Lung (tissue), 11 donors: ENCODE measurements at regions not wholly inside any gene's neighbourhood (a gene's known extent, or its start where the extent isn't known, plus 50 kb on each side); places are given as distances from the start of the nearest gene placed in this dataset.

Experiments used
- ATAC-seq: fragments of 200-7000 bp; cut with Tn5 transposase; one replicate; pipeline ENCODE4 v1.9.1; 2020; ENCODE audit warnings: moderate number of reproducible peaks; ENCODE audit not compliant: insufficient read depth, low FRiP score
- DNase-seq, 3 donors: peaks; one replicate each; pipeline ENCODE4 v3.0.0-alpha.2; 2013 to 2017
- H3K27ac ChIP-seq, 2 donors: one replicate each; pipeline ENCODE4 v1.5.1; 2013; ENCODE audit warnings: mild to moderate bottlenecking in 2 of 2, moderate library complexity in 2 of 2, control low read depth in 1 of 2, inconsistent platforms in 1 of 2, low read depth in 1 of 2, low read length in 1 of 2
- H3K27me3 ChIP-seq, 3 donors: one replicate each; pipeline ENCODE4 v1.5.1; 2013; ENCODE audit warnings: low read length in 2 of 3; ENCODE audit not compliant: control insufficient read depth in 3 of 3, insufficient read depth in 3 of 3
- H3K36me3 ChIP-seq, 4 donors: one replicate each; pipeline ENCODE4 v1.5.1; 2013; ENCODE audit warnings: low read length in 4 of 4, mild to moderate bottlenecking in 1 of 4, moderate library complexity in 1 of 4; ENCODE audit not compliant: control insufficient read depth in 4 of 4, insufficient read depth in 4 of 4
- H3K4me1 ChIP-seq, 5 donors: one replicate each; pipeline ENCODE4 v1.5.1; 2013; ENCODE audit warnings: low read length in 5 of 5, mild to moderate bottlenecking in 2 of 5, moderate library complexity in 1 of 5; ENCODE audit not compliant: control insufficient read depth in 5 of 5, insufficient read depth in 5 of 5
- H3K4me3 ChIP-seq: one replicate; pipeline ENCODE4 v1.5.1; 2013; ENCODE audit warnings: mild to moderate bottlenecking, control low read depth, moderate library complexity
- H3K9ac ChIP-seq, 2 donors: one replicate each; pipeline ENCODE4 v1.5.1; 2013; ENCODE audit warnings: low read length in 2 of 2, control low read depth in 1 of 2; ENCODE audit not compliant: insufficient read depth in 1 of 2
- H3K9me3 ChIP-seq, 4 donors: one replicate each; pipeline ENCODE4 v1.5.1; 2013; ENCODE audit warnings: low read length in 3 of 4, mild to moderate bottlenecking in 1 of 4, moderate library complexity in 1 of 4; ENCODE audit not compliant: control insufficient read depth in 4 of 4, insufficient read depth in 3 of 4
- CTCF ChIP-seq: IDR thresholded peaks from 2 replicates; pipeline ENCODE4 v1.5.1; 2012; ENCODE audit warnings: mild to moderate bottlenecking; ENCODE audit errors: control extremely low read depth, extremely low read depth
- WGBS, 2 donors: extraction: QIAGEN DNeasy Blood & Tissue Kit; methylation state at CpG; one replicate each; pipeline ENCODE4 v1.1.7; 2013; 5-methylcytosine and 5-hydroxymethylcytosine counted together
- donor health status: control.
- donor health status: control.
- donor health status: Bipolar disorder and iron deficiency.
- donor health status: healthy.
- donor health status: DM: yes; HTN: yes; CAD: no.

GRCh38 chr15:95485367-95485766 lies 845.1 kb upstream of the NR2F2 start:
- Histone ChIP-seq H3K9ac (no peak overlapping the region), H3K9me3 (peaks cover 0 to 7% (median 1%) of the 10 kb centered on the region in 4 donors), H3K4me1 (no peaks in the 10 kb centered on the region), H3K36me3 (no peaks in the 10 kb centered on the region), H3K27me3 (no peaks in the 10 kb centered on the region), H3K27ac (no peak overlapping the region), H3K4me3 (no peak overlapping the region)
- ATAC-seq (no peak), DNase-seq (no peak)
- TF ChIP-seq CTCF: no peak

GRCh38 chr15:95486224-95486623 lies 844.3 kb upstream of the NR2F2 start:
- no peak for TF ChIP-seq CTCF
- H3K27me3 ChIP-seq: no peaks in the 10 kb centered on the region
- H3K9ac ChIP-seq: no peak overlapping the region
- DNase-seq: no peak
- WGBS, 2 donors: 84 to 91% methylated on average over 5 of the region's 5 CpGs
- no peak overlapping the region for H3K4me3 ChIP-seq
- no peaks in the 10 kb centered on the region for H3K36me3 ChIP-seq
- no peak overlapping the region for H3K27ac ChIP-seq
- H3K4me1 ChIP-seq: no peaks in the 10 kb centered on the region
- ATAC-seq: no peak
- peaks cover 0 to 7% (median 1%) of the 10 kb centered on the region in 4 donors for H3K9me3 ChIP-seq

GRCh38 chr15:95489103-95489502 lies 841.4 kb upstream of the NR2F2 start:
- peaks cover 0 to 7% (median 1%) of the 10 kb centered on the region in 4 donors for H3K9me3 ChIP-seq
- no peaks in the 10 kb centered on the region for H3K36me3 ChIP-seq
- no peak overlapping the region for H3K27ac ChIP-seq
- no peak overlapping the region for H3K9ac ChIP-seq
- DNase-seq (no peak), ATAC-seq (no peak)
- no peak for TF ChIP-seq CTCF
- WGBS, 2 donors: 89 to 97% methylated on average over 5 of the region's 5 CpGs
- H3K27me3 ChIP-seq: no peaks in the 10 kb centered on the region
- no peak overlapping the region for H3K4me3 ChIP-seq
- peaks cover 0 to 5% (median 0%) of the 10 kb centered on the region in 5 donors for H3K4me1 ChIP-seq

- H3K4me1 ChIP-seq: peaks cover 0 to 15% (median 0%) of the 10 kb centered on the region in 5 donors
- H3K27me3 ChIP-seq: no peaks in the 10 kb centered on the region
- no peak for DNase-seq
- no peak overlapping the region for H3K4me3 ChIP-seq
- no peak overlapping the region for H3K9ac ChIP-seq
- H3K27ac ChIP-seq: no peak overlapping the region
- WGBS, 2 donors: 65 to 82% methylated on average over 5 of the region's 5 CpGs
- ATAC-seq: no peak
- TF ChIP-seq CTCF: no peak
- H3K36me3 ChIP-seq: no peaks in the 10 kb centered on the region
- H3K9me3 ChIP-seq: no peaks in the 10 kb centered on the region
Observed at GRCh38 chr15:95492388-95493070, 838.0 kb upstream of the NR2F2 start.
